SK-N-MC (cell line): ENCODE measurements at regions not wholly inside any gene's neighbourhood (a gene's known extent, or its start where the extent isn't known, plus 50 kb on each side); places are given as distances from the start of the nearest gene placed in this dataset.

Source experiments
- EZH2 ChIP-seq: fragments of 200-600 bp; sonication (generic); IDR thresholded peaks from one replicate; pipeline ENCODE4 v1.6.1; 2017; ENCODE audit warnings: antibody characterized with exemption
- POLR2AphosphoS5 ChIP-seq: IDR thresholded peaks from 2 replicates; pipeline ENCODE4 v1.6.1; 2012; ENCODE audit warnings: mild to moderate bottlenecking, low read depth, low read length, borderline replicate concordance

GRCh38 chr17:77843896-77844295 is 114.6 kb upstream of the TNRC6C start:
- TF ChIP-seq POLR2AphosphoS5: no peak
- no peak for TF ChIP-seq EZH2
